HG03196 (cell line): ENCODE measurements at regions not wholly inside any gene's neighbourhood (a gene's known extent, or its start where the extent isn't known, plus 50 kb on each side); places are given as distances from the start of the nearest gene placed in this dataset.
"Not testable (repeated sequence)": the region's sequence is repeated elsewhere in the genome, so short reads cannot be mapped to it uniquely, and the experiment has no call there.

Experiments used
- ATAC-seq: cut with Tn5 transposase; IDR thresholded peaks from one replicate; pipeline ENCODE4 v1.9.1; 2021; ENCODE audit not compliant: unreplicated experiment

GRCh38 chr9:66829853-66830252, 70.7 kb upstream of the ZNF658 start:
- not testable (repeated sequence) for ATAC-seq

GRCh38 chr9:66830777-66831497, 69.6 kb upstream of the ZNF658 start:
- not testable (repeated sequence) for ATAC-seq

DNA sequence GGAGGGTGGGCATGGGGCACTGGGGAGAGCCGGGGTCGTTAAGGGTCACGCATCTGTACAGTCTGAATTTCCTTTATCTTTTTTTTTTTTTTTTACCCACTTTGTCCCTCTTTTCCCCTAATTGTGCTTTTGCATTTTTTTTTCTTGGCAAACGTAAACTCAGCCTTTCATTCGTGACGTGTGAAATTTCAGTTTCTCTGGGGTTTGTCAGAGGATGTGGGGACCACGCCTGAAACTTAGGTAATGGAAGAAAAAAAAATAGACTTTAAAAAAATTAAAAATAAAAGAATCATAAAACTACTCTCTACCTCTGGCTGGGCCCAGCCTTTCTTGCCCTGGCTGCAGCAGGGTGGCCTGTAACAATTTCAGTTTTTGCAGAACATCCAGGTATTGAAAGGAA, 68.3 kb upstream of the ZNF658 start:
- not testable (repeated sequence) for ATAC-seq

DNA sequence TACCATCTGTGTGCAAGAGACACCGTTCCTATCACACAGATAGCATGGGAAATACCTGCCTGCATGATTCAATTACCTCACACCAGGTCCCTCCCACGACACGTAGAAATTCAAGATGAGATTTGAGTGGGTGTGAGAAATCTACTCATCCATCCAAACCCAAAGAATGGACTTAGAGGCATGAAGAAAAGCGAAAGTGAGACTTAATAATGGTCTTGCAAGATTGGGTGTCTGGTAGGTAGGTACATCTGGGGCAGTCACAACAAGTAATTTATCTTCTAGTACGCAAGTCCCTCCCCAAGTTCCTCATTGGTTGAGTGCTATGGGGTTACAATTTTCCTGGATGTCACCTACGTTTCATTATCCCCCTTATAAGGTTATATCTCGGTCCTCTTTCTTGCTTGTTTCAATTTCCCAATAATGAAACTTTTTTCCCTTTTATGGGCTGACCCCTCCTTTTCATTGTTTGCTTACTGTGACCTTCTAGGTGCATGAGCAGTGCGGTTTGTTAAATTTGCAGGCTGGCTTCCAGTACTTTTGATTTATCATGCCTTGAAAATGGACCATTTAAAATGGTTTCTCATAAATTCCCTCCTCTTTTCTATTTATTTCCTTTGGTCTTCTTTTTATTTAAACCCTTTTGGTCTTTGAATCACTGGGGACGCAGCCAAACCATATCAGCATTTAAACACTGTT, 63.1 kb upstream of the ZNF658 start:
- not testable (repeated sequence) for ATAC-seq
